ENCODE measurements at regions not wholly inside any gene's neighbourhood (a gene's known extent, or its start where the extent isn't known, plus 50 kb on each side); places are given as distances from the start of the nearest gene placed in this dataset.

GRCh38 chr7:156237614-156238013 is 403.0 kb upstream of the RNF32 start:
- TF ChIP-seq CTCF (IDR thresholded peaks at IDR 0.05; ENCODE audit: insufficient read depth, low read depth, low read length): no peak
- no peak overlapping the region for H3K4me3 ChIP-seq (ENCODE audit: low read depth, low read length)
- no peak for DNase-seq (ENCODE audit: low read depth)

- no peak for TF ChIP-seq CTCF (IDR thresholded peaks at IDR 0.05; ENCODE audit: insufficient read depth, low read depth, low read length)
- no peak overlapping the region for H3K4me3 ChIP-seq (ENCODE audit: low read depth, low read length)
- DNase-seq (ENCODE audit: low read depth): no peak
Measured at GRCh38 chr7:156236936-156237599, 403.5 kb upstream of the RNF32 start.

- H3K4me3 ChIP-seq (ENCODE audit: low read depth, low read length): no peak overlapping the region
- DNase-seq (ENCODE audit: low read depth): no peak
- no peak for TF ChIP-seq CTCF (IDR thresholded peaks at IDR 0.05; ENCODE audit: insufficient read depth, low read depth, low read length)
Measured at GRCh38 chr7:156236181-156236889, 404.2 kb upstream of the RNF32 start.

- H3K4me3 ChIP-seq (ENCODE audit: low read depth, low read length): no peak overlapping the region
- DNase-seq (ENCODE audit: low read depth): no peak
- no peak for TF ChIP-seq CTCF (IDR thresholded peaks at IDR 0.05; ENCODE audit: insufficient read depth, low read depth, low read length)
Measured at GRCh38 chr7:156234666-156235494, 405.7 kb upstream of the RNF32 start.

GRCh38 chr7:156234192-156234591 is 406.4 kb upstream of the RNF32 start:
- TF ChIP-seq CTCF (IDR thresholded peaks at IDR 0.05; ENCODE audit: insufficient read depth, low read depth, low read length): no peak
- no peak for DNase-seq (ENCODE audit: low read depth)
- H3K4me3 ChIP-seq (ENCODE audit: low read depth, low read length): no peak overlapping the region

- TF ChIP-seq CTCF (IDR thresholded peaks at IDR 0.05; ENCODE audit: insufficient read depth, low read depth, low read length): no peak
- DNase-seq (ENCODE audit: low read depth): no peak
- no peak overlapping the region for H3K4me3 ChIP-seq (ENCODE audit: low read depth, low read length)
Measured at GRCh38 chr7:156232931-156233705, 407.5 kb upstream of the RNF32 start.
